IMR-90 (cell line): ENCODE measurements at regions not wholly inside any gene's neighbourhood (a gene's known extent, or its start where the extent isn't known, plus 50 kb on each side); places are given as distances from the start of the nearest gene placed in this dataset.

Experiments
- ATAC-seq: fragments of 200-7000 bp; cut with Tn5 transposase; 2 replicates; pipeline ENCODE4 v1.9.1; 2020; ENCODE audit warnings: low read depth, mild to moderate bottlenecking, moderate library complexity
- BruUV-seq: library from RNA; stranded (reverse); fragments of 400-500 nt; replicated peaks from 2 replicates; lab custom pipeline; 2021; lab: Mats Ljungman, UMichigan
- CTCF ChIA-PET: fragments of 300-600 bp; formaldehyde crosslinking; extraction: SDS; loops from one replicate; lab custom pipeline; 2021; ENCODE audit warnings: antibody characterized with exemption; lab: Yijun Ruan, JAX
- POLR2A ChIA-PET: fragments of 300-600 bp; sonication (Branson Sonifier 250); formaldehyde crosslinking; loops from one replicate; lab custom pipeline; 2022; ENCODE audit warnings: antibody characterized with exemption; ENCODE audit not compliant: unreplicated experiment; lab: Charles Lee
- DNase-seq: peaks from one replicate; pipeline ENCODE4 v3.0.0; 2013
- H2AFZ ChIP-seq: replicated peaks from 2 replicates; pipeline ENCODE3; 2013; ENCODE audit warnings: low read length, mild to moderate bottlenecking; ENCODE audit not compliant: poor library complexity
- H2AK5ac ChIP-seq: 2 replicates; pipeline ENCODE4 v1.6.1; 2013; ENCODE audit warnings: low read depth, low read length, inconsistent platforms
- H2AK9ac ChIP-seq: replicated peaks from 2 replicates; pipeline ENCODE3; 2013; ENCODE audit warnings: mild to moderate bottlenecking, low read depth, low read length, moderate library complexity; ENCODE audit not compliant: poor library complexity
- H2BK120ac ChIP-seq: 2 replicates; pipeline ENCODE4 v1.6.1; 2013; ENCODE audit warnings: low read depth, low read length, inconsistent platforms
- H2BK15ac ChIP-seq: 3 replicates; pipeline ENCODE4 v1.6.1; 2013; ENCODE audit warnings: low read depth, low read length, inconsistent platforms
- H2BK20ac ChIP-seq: 2 replicates; pipeline ENCODE4 v1.6.1; 2013; ENCODE audit warnings: low read depth, mild to moderate bottlenecking, inconsistent platforms, low read length, moderate library complexity
- H2BK5ac ChIP-seq: 2 replicates; pipeline ENCODE4 v1.6.1; 2013; ENCODE audit warnings: mild to moderate bottlenecking, low read depth, low read length, inconsistent platforms; ENCODE audit not compliant: poor library complexity, severe bottlenecking
- H3K14ac ChIP-seq: replicated peaks from 2 replicates; pipeline ENCODE4 v1.6.1; 2013; ENCODE audit warnings: low read depth, low read length, inconsistent platforms
- H3K18ac ChIP-seq: 2 replicates; pipeline ENCODE4 v1.6.1; 2013; ENCODE audit warnings: low read depth, low read length, control low read depth
- H3K23ac ChIP-seq: 2 replicates; pipeline ENCODE4 v1.6.1; 2013; ENCODE audit warnings: low read depth, low read length, inconsistent platforms
- H3K27ac ChIP-seq: 2 replicates; pipeline ENCODE4 v1.5.1; 2013; ENCODE audit warnings: mild to moderate bottlenecking, control low read depth, low read length; ENCODE audit not compliant: insufficient read depth
- H3K27me3 ChIP-seq: 2 replicates; pipeline ENCODE4 v1.6.1; 2013; ENCODE audit warnings: low read length; ENCODE audit not compliant: control insufficient read depth, insufficient read depth
- H3K36me3 ChIP-seq: 2 replicates; pipeline ENCODE4 v1.6.1; 2013; ENCODE audit warnings: low read length, mixed read lengths; ENCODE audit not compliant: control insufficient read depth, insufficient read depth
- H3K4ac ChIP-seq: 2 replicates; pipeline ENCODE4 v1.6.1; 2013; ENCODE audit warnings: low read depth, low read length, inconsistent platforms
- H3K4me1 ChIP-seq: 2 replicates; pipeline ENCODE4 v1.6.1; 2013; ENCODE audit warnings: low read length, mixed read lengths; ENCODE audit not compliant: control insufficient read depth, insufficient read depth
- H3K4me2 ChIP-seq: 2 replicates; pipeline ENCODE4 v1.6.1; 2013; ENCODE audit warnings: low read depth, mild to moderate bottlenecking, control low read depth, low read length, moderate library complexity
- H3K4me3 ChIP-seq: 2 replicates; pipeline ENCODE4 v1.5.1; 2013; ENCODE audit warnings: low read depth, mild to moderate bottlenecking, control low read depth, low read length, moderate library complexity; ENCODE audit not compliant: insufficient read depth
- H3K56ac ChIP-seq: 2 replicates; pipeline ENCODE4 v1.6.1; 2013; ENCODE audit warnings: low read length, inconsistent platforms; ENCODE audit not compliant: insufficient read depth; ENCODE audit errors: extremely low read depth
- H3K79me1 ChIP-seq, 2 experiments: 2 replicates each; pipeline ENCODE4 v1.6.1; 2013; ENCODE audit warnings: low read length in 2 of 2, inconsistent platforms in 1 of 2, low read depth in 1 of 2
- H3K9ac ChIP-seq: 2 replicates; pipeline ENCODE4 v1.6.1; 2013; ENCODE audit warnings: low read depth, low read length, control low read depth
- H3K9me1 ChIP-seq: 2 replicates; pipeline ENCODE4 v1.6.1; 2013; ENCODE audit warnings: low read length, inconsistent platforms; ENCODE audit not compliant: insufficient read depth
- H3K9me3 ChIP-seq: 2 replicates; pipeline ENCODE4 v1.6.1; 2013; ENCODE audit warnings: low read length; ENCODE audit not compliant: control insufficient read depth, insufficient read depth
- H4K20me1 ChIP-seq: 2 replicates; pipeline ENCODE4 v1.6.1; 2013; ENCODE audit warnings: low read length, inconsistent platforms; ENCODE audit not compliant: insufficient read depth
- H4K5ac ChIP-seq: 2 replicates; pipeline ENCODE4 v1.6.1; 2013; ENCODE audit warnings: mild to moderate bottlenecking, low read depth, low read length, control low read depth
- H4K8ac ChIP-seq, 2 experiments: 2 replicates each; pipeline ENCODE4 v1.6.1; 2013; ENCODE audit warnings: low read depth in 2 of 2, low read length in 2 of 2, control low read depth in 1 of 2, inconsistent platforms in 1 of 2
- H4K91ac ChIP-seq: 2 replicates; pipeline ENCODE4 v1.6.1; 2013; ENCODE audit warnings: low read depth, low read length, inconsistent platforms; ENCODE audit not compliant: insufficient read depth
- BHLHE40 ChIP-seq: fragments of 150-350 bp; IDR thresholded peaks from 2 replicates; pipeline ENCODE4 v1.6.1; 2016; ENCODE audit warnings: mild to moderate bottlenecking, low read depth, low read length
- CHD1 ChIP-seq: IDR thresholded peaks from 2 replicates; pipeline ENCODE4 v1.6.1; 2012; ENCODE audit warnings: low read depth, low read length, improper control_type of control experiment
- FOS ChIP-seq: fragments of 150-350 bp; IDR thresholded peaks from 2 replicates; pipeline ENCODE4 v1.6.1; 2016; ENCODE audit warnings: low read depth, low read length
- MXI1 ChIP-seq: IDR thresholded peaks from 2 replicates; pipeline ENCODE4 v1.6.1; 2012; ENCODE audit warnings: low read depth, mild to moderate bottlenecking, low read length, moderate library complexity, borderline replicate concordance
- POLR2A ChIP-seq: IDR thresholded peaks from 2 replicates; pipeline ENCODE4 v1.6.1; 2012; ENCODE audit warnings: mild to moderate bottlenecking, low read depth, low read length
- RAD21 ChIP-seq: IDR thresholded peaks from 2 replicates; pipeline ENCODE4 v1.6.1; 2012; ENCODE audit warnings: low read length, improper control_type of control experiment
- WGBS, 2 experiments: methylation state at CpG; one replicate each; pipeline versions ENCODE4 v1.1.5 to v1.1.7; 2013; ENCODE audit warnings: missing lambda C conversion rate in 2 of 2; ENCODE audit not compliant: insufficient read length in 1 of 2; ENCODE audit errors: extremely low coverage in 2 of 2; 5-methylcytosine and 5-hydroxymethylcytosine counted together
- dilution Hi-C: fragments of 300-500 bp; cut with HindIII; formaldehyde crosslinking; loops from one replicate; pipeline ENCODE4 v1.14.3; 2018; ENCODE audit warnings: low sequenced_read_pairs; ENCODE audit not compliant: unreplicated experiment
- in situ Hi-C: fragments of 300-500 bp; cut with MboI; formaldehyde crosslinking; loops from 3 replicates; pipeline ENCODE4 v1.14.3; 2019; ENCODE audit warnings: low sequenced_read_pairs, inconsistent platforms, mixed read lengths
- intact Hi-C: fragments of 100-400 bp; cut with micrococcal nuclease; formaldehyde crosslinking; loops from 2 replicates; pipeline ENCODE4 v1.10.0; 2022
- TF ChIP-seq, protein P1 (sequence below): fragments of 150-350 bp; IDR thresholded peaks from 2 replicates; pipeline ENCODE4 v1.6.1; 2016; ENCODE audit warnings: low read depth, mild to moderate bottlenecking, low read length, moderate library complexity, borderline replicate concordance
- TF ChIP-seq, protein P2 (sequence below): conservative IDR thresholded peaks from 2 replicates; pipeline ENCODE4 v1.5.1; 2012; ENCODE audit warnings: mild to moderate bottlenecking, low read depth, low read length, improper control_type of control experiment

DNA sequence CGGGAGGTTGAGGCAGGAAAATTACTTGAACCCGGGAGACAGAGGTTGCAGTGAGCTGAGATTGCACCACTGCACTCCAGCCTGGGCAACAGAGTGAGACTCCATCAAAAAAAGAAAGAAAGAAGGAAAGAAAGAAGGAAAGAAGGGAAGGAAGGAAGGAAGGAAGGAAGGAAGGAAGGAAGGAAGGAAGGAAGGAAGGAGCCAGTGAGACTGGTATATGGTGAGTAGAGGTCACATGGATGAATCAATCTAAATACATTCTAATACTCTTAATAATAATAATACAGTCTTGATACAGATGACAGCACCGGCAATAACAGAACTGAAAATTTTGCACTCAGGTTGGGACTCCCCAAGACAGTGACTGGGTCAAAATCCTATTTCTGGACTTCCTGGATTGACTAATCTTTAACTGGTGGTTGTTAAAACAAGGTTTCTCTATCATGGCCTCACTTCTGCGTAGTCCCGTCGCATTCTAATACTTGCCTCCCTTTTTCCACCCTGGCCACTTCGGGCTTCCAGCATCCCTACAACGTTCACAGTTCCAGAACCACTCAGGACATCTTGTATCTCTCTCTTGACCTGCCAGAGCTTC, 53.5 kb upstream of the EIF3M start:
- Histone ChIP-seq H3K9me1 (no peaks in the 10 kb centered on the region), H3K27ac (no peak overlapping the region), H3K4me3 (no peak overlapping the region), H3K4me2 (no peak overlapping the region), H3K56ac (no peak overlapping the region), H2AK5ac (no peak overlapping the region), H3K9me3 (no peaks in the 10 kb centered on the region), H4K91ac (no peak overlapping the region), H2BK20ac (no peak overlapping the region), H3K36me3 (no peaks in the 10 kb centered on the region), H3K14ac (no peak overlapping the region), H2AK9ac (no peak overlapping the region), H2BK15ac (no peak overlapping the region), H4K8ac (no peak overlapping the region), H2BK5ac (no peak overlapping the region), H3K27me3 (no peaks in the 10 kb centered on the region), H3K18ac (no peak overlapping the region), H3K9ac (no peak overlapping the region), H2BK120ac (no peak overlapping the region), H3K23ac (no peak overlapping the region), H3K79me1 (no peaks in the 10 kb centered on the region), H4K5ac (no peak overlapping the region), H2AFZ (no peak overlapping the region), H3K4me1 (no peaks in the 10 kb centered on the region), H4K20me1 (no peaks in the 10 kb centered on the region), H3K4ac (no peak overlapping the region)
- CTCF ChIA-PET = no interaction called here
- WGBS, 2 experiments = 87% methylated on average over 5 of the region's 8 CpGs; no CpG with 5 or more reads in 1 of the 2 experiments
- no TSS peak for BruUV-seq
- intact Hi-C loops = loop anchor here (5.0 kb wide), 1 partner anchor 262 kb away; the partner anchor contains the start of gene CCDC73
- POLR2A ChIA-PET = no interaction called here
- in situ Hi-C loops = no loop called here
- no peak for DNase-seq
- TF ChIP-seq BHLHE40 (no peak), CHD1 (no peak), FOS (no peak), POLR2A (no peak), RAD21 (no peak), MXI1 (no peak)
- TF ChIP-seq, protein P1, sequence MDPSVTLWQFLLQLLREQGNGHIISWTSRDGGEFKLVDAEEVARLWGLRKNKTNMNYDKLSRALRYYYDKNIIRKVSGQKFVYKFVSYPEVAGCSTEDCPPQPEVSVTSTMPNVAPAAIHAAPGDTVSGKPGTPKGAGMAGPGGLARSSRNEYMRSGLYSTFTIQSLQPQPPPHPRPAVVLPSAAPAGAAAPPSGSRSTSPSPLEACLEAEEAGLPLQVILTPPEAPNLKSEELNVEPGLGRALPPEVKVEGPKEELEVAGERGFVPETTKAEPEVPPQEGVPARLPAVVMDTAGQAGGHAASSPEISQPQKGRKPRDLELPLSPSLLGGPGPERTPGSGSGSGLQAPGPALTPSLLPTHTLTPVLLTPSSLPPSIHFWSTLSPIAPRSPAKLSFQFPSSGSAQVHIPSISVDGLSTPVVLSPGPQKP = no peak
- TF ChIP-seq, protein P2, sequence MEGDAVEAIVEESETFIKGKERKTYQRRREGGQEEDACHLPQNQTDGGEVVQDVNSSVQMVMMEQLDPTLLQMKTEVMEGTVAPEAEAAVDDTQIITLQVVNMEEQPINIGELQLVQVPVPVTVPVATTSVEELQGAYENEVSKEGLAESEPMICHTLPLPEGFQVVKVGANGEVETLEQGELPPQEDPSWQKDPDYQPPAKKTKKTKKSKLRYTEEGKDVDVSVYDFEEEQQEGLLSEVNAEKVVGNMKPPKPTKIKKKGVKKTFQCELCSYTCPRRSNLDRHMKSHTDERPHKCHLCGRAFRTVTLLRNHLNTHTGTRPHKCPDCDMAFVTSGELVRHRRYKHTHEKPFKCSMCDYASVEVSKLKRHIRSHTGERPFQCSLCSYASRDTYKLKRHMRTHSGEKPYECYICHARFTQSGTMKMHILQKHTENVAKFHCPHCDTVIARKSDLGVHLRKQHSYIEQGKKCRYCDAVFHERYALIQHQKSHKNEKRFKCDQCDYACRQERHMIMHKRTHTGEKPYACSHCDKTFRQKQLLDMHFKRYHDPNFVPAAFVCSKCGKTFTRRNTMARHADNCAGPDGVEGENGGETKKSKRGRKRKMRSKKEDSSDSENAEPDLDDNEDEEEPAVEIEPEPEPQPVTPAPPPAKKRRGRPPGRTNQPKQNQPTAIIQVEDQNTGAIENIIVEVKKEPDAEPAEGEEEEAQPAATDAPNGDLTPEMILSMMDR = no peak
- ATAC-seq = no peak
- dilution Hi-C loops = no loop called here
